ENCODE measurements at regions not wholly inside any gene's neighbourhood (a gene's known extent, or its start where the extent isn't known, plus 50 kb on each side); places are given as distances from the start of the nearest gene placed in this dataset.

DNA sequence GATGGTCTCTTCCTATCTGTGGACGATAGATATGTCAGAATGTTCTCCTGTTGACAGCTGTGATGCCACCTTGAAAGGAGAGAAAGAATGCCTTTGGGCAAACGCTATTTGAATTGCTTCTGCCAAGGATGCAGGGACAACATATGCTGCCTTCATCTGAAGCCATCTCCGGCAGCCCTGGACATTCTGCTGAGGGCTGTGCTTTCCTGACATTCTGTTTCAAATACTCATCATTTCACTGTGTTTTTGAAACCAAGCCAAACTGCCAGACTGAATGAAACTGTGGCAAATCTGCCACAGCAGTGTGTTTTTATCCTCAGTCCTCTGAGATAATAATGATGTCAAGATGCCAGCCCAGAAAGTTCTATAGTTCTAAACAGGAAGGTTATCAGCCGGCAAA, 85.8 kb upstream of the BCAT1 start:
- TF ChIP-seq, protein P1, sequence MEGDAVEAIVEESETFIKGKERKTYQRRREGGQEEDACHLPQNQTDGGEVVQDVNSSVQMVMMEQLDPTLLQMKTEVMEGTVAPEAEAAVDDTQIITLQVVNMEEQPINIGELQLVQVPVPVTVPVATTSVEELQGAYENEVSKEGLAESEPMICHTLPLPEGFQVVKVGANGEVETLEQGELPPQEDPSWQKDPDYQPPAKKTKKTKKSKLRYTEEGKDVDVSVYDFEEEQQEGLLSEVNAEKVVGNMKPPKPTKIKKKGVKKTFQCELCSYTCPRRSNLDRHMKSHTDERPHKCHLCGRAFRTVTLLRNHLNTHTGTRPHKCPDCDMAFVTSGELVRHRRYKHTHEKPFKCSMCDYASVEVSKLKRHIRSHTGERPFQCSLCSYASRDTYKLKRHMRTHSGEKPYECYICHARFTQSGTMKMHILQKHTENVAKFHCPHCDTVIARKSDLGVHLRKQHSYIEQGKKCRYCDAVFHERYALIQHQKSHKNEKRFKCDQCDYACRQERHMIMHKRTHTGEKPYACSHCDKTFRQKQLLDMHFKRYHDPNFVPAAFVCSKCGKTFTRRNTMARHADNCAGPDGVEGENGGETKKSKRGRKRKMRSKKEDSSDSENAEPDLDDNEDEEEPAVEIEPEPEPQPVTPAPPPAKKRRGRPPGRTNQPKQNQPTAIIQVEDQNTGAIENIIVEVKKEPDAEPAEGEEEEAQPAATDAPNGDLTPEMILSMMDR (IDR thresholded peaks at IDR 0.05) = no peak
- TF ChIP-seq POLR2A (IDR thresholded peaks at IDR 0.05) (no peak), POLR2AphosphoS5 (IDR thresholded peaks at IDR 0.05) (no peak)

Measured in breast epithelium (tissue), 3 donors.